Mesenchymal stem cell (in vitro differentiated cells and primary cell): ENCODE measurements at regions not wholly inside any gene's neighbourhood (a gene's known extent, or its start where the extent isn't known, plus 50 kb on each side); places are given as distances from the start of the nearest gene placed in this dataset.

Experiments used
- DNase-seq: peaks from one replicate; pipeline ENCODE4 v3.0.0-alpha.2; 2013
- H2AFZ ChIP-seq: one replicate; pipeline ENCODE4 v1.6.1; 2013; ENCODE audit warnings: low read depth, mild to moderate bottlenecking, control low read depth, inconsistent platforms, low read length, moderate library complexity
- H2AK5ac ChIP-seq: 2 replicates; pipeline ENCODE4 v1.6.1; 2013; ENCODE audit warnings: low read length, moderate library complexity, mild to moderate bottlenecking, inconsistent platforms; ENCODE audit not compliant: severe bottlenecking
- H2BK120ac ChIP-seq: one replicate; pipeline ENCODE4 v1.6.1; 2013; ENCODE audit warnings: low read depth, mild to moderate bottlenecking, inconsistent platforms, low read length, moderate library complexity
- H2BK12ac ChIP-seq, 2 experiments: one replicate each; pipeline ENCODE4 v1.6.1; 2013; ENCODE audit warnings: inconsistent platforms in 2 of 2, low read length in 2 of 2, mild to moderate bottlenecking in 2 of 2, moderate library complexity in 2 of 2, control low read depth in 1 of 2
- H2BK15ac ChIP-seq: one replicate; pipeline ENCODE4 v1.6.1; 2013; ENCODE audit warnings: mild to moderate bottlenecking, low read depth, inconsistent platforms; ENCODE audit not compliant: poor library complexity, severe bottlenecking
- H2BK5ac ChIP-seq: 2 replicates; pipeline ENCODE4 v1.6.1; 2013; ENCODE audit warnings: low read depth, mild to moderate bottlenecking, low read length, control low read depth, inconsistent platforms; ENCODE audit not compliant: poor library complexity, severe bottlenecking
- H3K14ac ChIP-seq, 2 experiments: one replicate each; pipeline ENCODE4 v1.6.1; 2013; ENCODE audit warnings: inconsistent platforms in 2 of 2, low read length in 2 of 2, control low read depth in 1 of 2, mild to moderate bottlenecking in 1 of 2, moderate library complexity in 1 of 2
- H3K18ac ChIP-seq, 2 experiments: one replicate each; pipeline ENCODE4 v1.6.1; 2013; ENCODE audit warnings: inconsistent platforms in 2 of 2, low read length in 2 of 2, control low read depth in 1 of 2, low read depth in 1 of 2, mild to moderate bottlenecking in 1 of 2
- H3K23ac ChIP-seq, 2 experiments: one replicate each; pipeline ENCODE4 v1.6.1; 2013; ENCODE audit warnings: inconsistent platforms in 2 of 2, low read length in 2 of 2, mild to moderate bottlenecking in 2 of 2, moderate library complexity in 2 of 2, control low read depth in 1 of 2
- H3K27ac ChIP-seq: 2 replicates; pipeline ENCODE4 v1.5.1; 2013; ENCODE audit warnings: mild to moderate bottlenecking, moderate library complexity, low read length, control low read depth, inconsistent platforms; ENCODE audit not compliant: poor library complexity, severe bottlenecking
- H3K27me3 ChIP-seq, 2 experiments: 2 replicates each; pipeline versions ENCODE4 v1.6.1 to v1.7.0; 2013; ENCODE audit warnings: low read length in 2 of 2, mild to moderate bottlenecking in 2 of 2, moderate library complexity in 2 of 2, control low read depth in 1 of 2, inconsistent platforms in 1 of 2; ENCODE audit not compliant: control insufficient read depth in 1 of 2, insufficient read depth in 1 of 2
- H3K36me3 ChIP-seq, 2 experiments: 2 replicates each; pipeline versions ENCODE4 v1.6.1 to v1.7.0; 2013; ENCODE audit warnings: low read length in 2 of 2, control low read depth in 1 of 2, inconsistent platforms in 1 of 2, low read depth in 1 of 2, mild to moderate bottlenecking in 1 of 2; ENCODE audit not compliant: insufficient read depth in 2 of 2, control insufficient read depth in 1 of 2
- H3K4ac ChIP-seq, 2 experiments: one replicate each; pipeline ENCODE4 v1.6.1; 2013; ENCODE audit warnings: inconsistent platforms in 2 of 2, low read length in 2 of 2, mild to moderate bottlenecking in 2 of 2, moderate library complexity in 2 of 2, control low read depth in 1 of 2, low read depth in 1 of 2
- H3K4me1 ChIP-seq: 2 replicates; pipeline ENCODE4 v1.6.1; 2013; ENCODE audit warnings: low read depth, low read length, control low read depth; ENCODE audit not compliant: control insufficient read depth, insufficient read depth
- H3K4me2 ChIP-seq: 2 replicates; pipeline ENCODE4 v1.6.1; 2013; ENCODE audit warnings: low read length, mild to moderate bottlenecking, inconsistent platforms; ENCODE audit not compliant: poor library complexity, severe bottlenecking
- H3K4me3 ChIP-seq, 2 experiments: 2 replicates each; pipeline versions ENCODE4 v1.5.1 to v1.7.0; 2013; ENCODE audit warnings: low read length in 2 of 2, mild to moderate bottlenecking in 2 of 2, control low read depth in 1 of 2, low read depth in 1 of 2; ENCODE audit not compliant: insufficient read depth in 1 of 2
- H3K79me1 ChIP-seq: replicated peaks from 2 replicates; pipeline ENCODE4 v1.6.1; 2013; ENCODE audit warnings: mild to moderate bottlenecking, control low read depth, low read length, inconsistent platforms; ENCODE audit not compliant: poor library complexity, severe bottlenecking
- H3K9ac ChIP-seq: 2 replicates; pipeline ENCODE4 v1.7.0; 2013; ENCODE audit warnings: mild to moderate bottlenecking, low read length, moderate library complexity
- H3K9me3 ChIP-seq: 2 replicates; pipeline ENCODE4 v1.7.0; 2013; ENCODE audit warnings: mild to moderate bottlenecking, low read length; ENCODE audit not compliant: control insufficient read depth
- H4K8ac ChIP-seq: one replicate; pipeline ENCODE4 v1.6.1; 2013; ENCODE audit warnings: inconsistent platforms, mild to moderate bottlenecking, low read length, moderate library complexity
- H4K91ac ChIP-seq: one replicate; pipeline ENCODE4 v1.6.1; 2013; ENCODE audit warnings: mild to moderate bottlenecking, low read length, inconsistent platforms
- WGBS: methylation state at CpG from one replicate; pipeline ENCODE4 v1.1.7; 2013; ENCODE audit warnings: mixed read lengths; 5-methylcytosine and 5-hydroxymethylcytosine counted together

DNA sequence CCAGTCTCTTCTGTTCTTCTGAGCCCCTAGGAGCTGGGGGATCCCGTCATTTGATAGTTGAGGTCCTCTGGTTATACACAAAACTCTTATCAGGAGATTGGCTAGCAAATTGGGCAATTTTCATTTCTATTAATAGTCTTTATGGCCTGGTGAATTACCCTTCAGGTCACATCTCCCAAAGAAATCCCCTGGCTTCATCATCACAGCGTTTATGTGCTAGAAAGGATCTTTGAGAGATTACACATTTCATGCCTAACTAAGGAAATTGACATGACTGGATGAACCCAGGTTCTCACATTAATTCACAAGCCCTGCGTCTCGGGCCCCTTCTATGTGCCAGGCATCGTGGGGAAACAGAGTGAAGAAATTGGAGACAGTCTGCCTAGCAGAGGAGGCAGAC lies 227.4 kb upstream of the PROK2 start:
- Histone ChIP-seq H3K9ac (no peak overlapping the region), H3K79me1 (no peaks in the 10 kb centered on the region), H2BK15ac (no peak overlapping the region), H4K91ac (no peak overlapping the region), H3K9me3 (no peaks in the 10 kb centered on the region), H2BK5ac (no peak overlapping the region), H3K27me3 (peaks cover 0 to 20% of the 10 kb centered on the region in 2 experiments), H2AFZ (no peak overlapping the region), H3K4me2 (no peak overlapping the region), H3K14ac (no peak overlapping the region), H4K8ac (no peak overlapping the region), H3K27ac (no peak overlapping the region), H2BK120ac (no peak overlapping the region), H3K4me3 (no peak overlapping the region), H3K36me3 (no peaks in the 10 kb centered on the region), H3K18ac (no peak overlapping the region), H3K4me1 (no peaks in the 10 kb centered on the region), H2BK12ac (no peak overlapping the region), H3K4ac (no peak overlapping the region), H2AK5ac (no peak overlapping the region), H3K23ac (no peak overlapping the region)
- WGBS = 90% methylated on average over 5 of the region's 5 CpGs
- no peak for DNase-seq

DNA sequence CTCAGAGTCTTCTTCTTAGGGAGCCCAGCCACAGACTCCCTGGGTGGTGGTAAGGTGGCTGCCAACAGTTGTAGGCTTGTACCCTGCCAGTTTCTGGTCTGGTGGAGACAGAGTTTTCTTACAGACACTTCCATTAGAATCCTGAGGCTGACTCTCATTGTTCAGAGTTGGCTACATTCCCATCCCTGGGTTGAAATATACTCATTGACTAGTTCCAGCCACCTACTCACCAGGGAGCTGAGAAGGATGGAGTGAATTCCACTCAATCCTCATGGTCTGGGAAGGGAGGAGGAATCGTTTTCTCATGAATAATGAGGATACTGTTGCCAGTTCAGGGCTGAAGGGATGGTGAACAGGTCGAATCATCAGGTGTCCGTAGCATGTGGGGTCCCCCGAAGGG lies 226.5 kb upstream of the PROK2 start:
- Histone ChIP-seq H4K8ac (no peak overlapping the region), H3K79me1 (no peaks in the 10 kb centered on the region), H4K91ac (no peak overlapping the region), H3K9me3 (no peaks in the 10 kb centered on the region), H3K9ac (no peak overlapping the region), H3K4me3 (no peak overlapping the region), H2BK15ac (no peak overlapping the region), H2BK5ac (no peak overlapping the region), H3K27me3 (peaks cover 0 to 20% of the 10 kb centered on the region in 2 experiments), H3K14ac (no peak overlapping the region), H2AFZ (no peak overlapping the region), H3K23ac (no peak overlapping the region), H3K4me2 (no peak overlapping the region), H3K27ac (no peak overlapping the region), H2BK120ac (no peak overlapping the region), H2AK5ac (no peak overlapping the region), H3K4ac (no peak overlapping the region), H3K4me1 (no peaks in the 10 kb centered on the region), H2BK12ac (no peak overlapping the region), H3K36me3 (no peaks in the 10 kb centered on the region), H3K18ac (no peak overlapping the region)
- no peak for DNase-seq
- WGBS = 92% methylated on average over 4 of the region's 4 CpGs

DNA sequence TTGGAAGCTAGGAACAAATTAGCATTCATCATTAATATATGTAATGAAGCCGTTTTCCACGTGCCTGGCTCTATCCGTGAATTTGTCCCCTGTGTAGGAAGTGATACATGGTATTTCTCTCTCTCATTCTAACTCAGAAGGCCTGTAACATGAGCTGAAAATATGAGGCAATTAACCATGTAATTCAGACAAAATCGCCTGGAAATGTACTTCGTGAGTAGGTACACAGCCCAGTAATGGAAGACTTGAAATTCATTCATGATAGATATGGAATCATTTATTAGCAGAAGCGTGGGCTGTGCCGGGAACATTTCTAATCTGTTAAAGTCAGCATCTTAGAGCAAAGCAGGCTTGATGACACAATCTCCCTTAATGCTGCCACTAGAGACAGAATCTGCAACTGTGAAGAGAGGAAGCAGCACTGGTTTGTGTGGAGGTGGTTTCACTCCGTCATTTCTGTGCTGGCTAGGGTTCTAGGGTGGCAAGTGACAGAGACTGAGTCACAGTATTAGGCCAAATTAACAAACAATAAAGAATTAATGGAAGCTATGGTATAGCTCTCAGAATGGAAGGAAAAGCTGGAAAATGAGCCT lies 225.0 kb upstream of the PROK2 start:
- Histone ChIP-seq H3K9ac (peak overlapping the region; percentile 55), H4K8ac (no peak overlapping the region), H3K27ac (no peak overlapping the region), H3K36me3 (no peaks in the 10 kb centered on the region), H3K4me2 (no peak overlapping the region), H2BK12ac (no peak overlapping the region), H3K14ac (no peak overlapping the region), H2BK15ac (no peak overlapping the region), H3K4me3 (no peak overlapping the region), H2AK5ac (no peak overlapping the region), H3K23ac (no peak overlapping the region), H3K9me3 (no peaks in the 10 kb centered on the region), H4K91ac (no peak overlapping the region), H3K18ac (no peak overlapping the region), H3K4me1 (no peaks in the 10 kb centered on the region), H3K4ac (no peak overlapping the region), H2BK120ac (no peak overlapping the region), H2AFZ (no peak overlapping the region), H2BK5ac (no peak overlapping the region), H3K27me3 (peaks cover 0 to 21% of the 10 kb centered on the region in 2 experiments), H3K79me1 (no peaks in the 10 kb centered on the region)
- no peak for DNase-seq
- WGBS = 90% methylated on average over 4 of the region's 8 CpGs

DNA sequence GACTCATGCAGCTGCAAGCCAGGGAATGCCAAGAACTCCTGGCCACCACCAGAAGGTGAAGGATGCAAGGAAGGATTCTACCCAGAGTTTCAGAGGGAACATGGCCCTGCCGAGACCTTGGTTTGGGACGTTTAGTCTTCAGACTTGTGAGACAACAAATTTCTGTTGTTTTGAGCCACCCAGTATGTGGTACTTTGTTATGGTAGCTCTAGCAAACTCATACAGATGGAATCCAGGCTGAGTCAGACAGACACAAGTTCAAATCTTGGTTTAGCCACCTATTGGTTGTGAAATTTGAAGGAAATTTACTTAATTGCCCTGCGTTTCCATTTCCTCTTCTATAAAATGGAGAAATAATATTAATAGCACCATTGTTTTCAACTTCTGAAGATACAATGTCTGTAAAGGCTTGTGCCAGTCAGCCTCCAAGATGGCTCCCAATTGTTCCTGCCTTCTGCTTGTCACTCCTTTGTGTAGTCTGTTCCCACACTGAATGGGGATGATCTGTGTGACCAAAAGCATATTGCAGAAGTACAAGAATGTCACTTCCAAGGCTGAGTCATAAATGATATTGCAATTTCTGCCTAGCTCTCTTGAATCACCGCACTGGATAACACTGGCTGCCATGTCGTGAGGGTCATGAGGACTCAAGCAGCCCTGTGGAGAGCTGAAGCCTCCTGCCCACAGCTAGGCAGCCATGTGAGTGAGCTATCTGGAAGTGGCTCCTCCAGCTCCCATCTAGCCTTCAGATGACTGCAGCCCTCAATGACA lies 223.5 kb upstream of the PROK2 start:
- no peak overlapping the region for H3K4ac ChIP-seq
- no peaks in the 10 kb centered on the region for H3K4me1 ChIP-seq
- H2BK15ac ChIP-seq = no peak overlapping the region
- H3K23ac ChIP-seq = no peak overlapping the region
- H3K9me3 ChIP-seq = no peaks in the 10 kb centered on the region
- no peak overlapping the region for H2AK5ac ChIP-seq
- no peak overlapping the region for H3K18ac ChIP-seq
- no peaks in the 10 kb centered on the region for H3K36me3 ChIP-seq
- no peaks in the 10 kb centered on the region for H3K79me1 ChIP-seq
- H2BK120ac ChIP-seq = no peak overlapping the region
- peak overlapping the region; percentile 49 for H3K9ac ChIP-seq
- H2AFZ ChIP-seq = no peak overlapping the region
- no peak overlapping the region for H2BK12ac ChIP-seq
- WGBS = 86% methylated on average over 4 of the region's 5 CpGs
- H4K91ac ChIP-seq = no peak overlapping the region
- H4K8ac ChIP-seq = no peak overlapping the region
- H3K4me2 ChIP-seq = no peak overlapping the region
- no peak overlapping the region for H3K27ac ChIP-seq
- H3K14ac ChIP-seq = no peak overlapping the region
- peak; percentile 30 for DNase-seq
- no peak overlapping the region for H2BK5ac ChIP-seq
- H3K4me3 ChIP-seq = no peak overlapping the region
- peaks cover 0 to 32% of the 10 kb centered on the region in 2 experiments for H3K27me3 ChIP-seq
